H9 (cell line): ENCODE measurements at regions not wholly inside any gene's neighbourhood (a gene's known extent, or its start where the extent isn't known, plus 50 kb on each side); places are given as distances from the start of the nearest gene placed in this dataset.

Experiments used
- DNase-seq: peaks from one replicate; pipeline ENCODE4 v3.0.0-alpha.2; 2017
- H2AFZ ChIP-seq: one replicate; pipeline ENCODE4 v1.6.1; 2013; ENCODE audit warnings: mild to moderate bottlenecking, low read length, control low read depth, moderate library complexity
- H2AK5ac ChIP-seq: 2 replicates; pipeline ENCODE4 v1.6.1; 2013; ENCODE audit warnings: low read length, control low read depth, mixed read lengths; ENCODE audit not compliant: insufficient read length
- H2BK120ac ChIP-seq: one replicate; pipeline ENCODE4 v1.6.1; 2013; ENCODE audit warnings: low read depth, mild to moderate bottlenecking, low read length, control low read depth, inconsistent platforms; ENCODE audit not compliant: poor library complexity, severe bottlenecking
- H2BK12ac ChIP-seq: 2 replicates; pipeline ENCODE4 v1.6.1; 2013; ENCODE audit warnings: low read length, control low read depth, mixed read lengths, low read depth; ENCODE audit not compliant: insufficient read length
- H2BK15ac ChIP-seq: 2 replicates; pipeline ENCODE4 v1.6.1; 2013; ENCODE audit warnings: low read depth, low read length, control low read depth
- H2BK20ac ChIP-seq: one replicate; pipeline ENCODE4 v1.6.1; 2013; ENCODE audit warnings: low read depth, mild to moderate bottlenecking, low read length, control low read depth, inconsistent platforms; ENCODE audit not compliant: poor library complexity, severe bottlenecking
- H2BK5ac ChIP-seq: 2 replicates; pipeline ENCODE4 v1.6.1; 2013; ENCODE audit warnings: low read length, control low read depth, mixed read lengths; ENCODE audit not compliant: insufficient read length
- H3K14ac ChIP-seq: 2 replicates; pipeline ENCODE4 v1.6.1; 2013; ENCODE audit warnings: low read length, control low read depth; ENCODE audit not compliant: insufficient read depth
- H3K18ac ChIP-seq: 2 replicates; pipeline ENCODE4 v1.6.1; 2013; ENCODE audit warnings: low read depth, mild to moderate bottlenecking, mixed read lengths, low read length, control low read depth; ENCODE audit not compliant: insufficient read length
- H3K23ac ChIP-seq: 2 replicates; pipeline ENCODE4 v1.6.1; 2013; ENCODE audit warnings: low read length, control low read depth, mixed read lengths, low read depth; ENCODE audit not compliant: insufficient read length
- H3K23me2 ChIP-seq: 2 replicates; pipeline ENCODE4 v1.6.1; 2013; ENCODE audit warnings: low read depth, mild to moderate bottlenecking, mixed read lengths, low read length, control low read depth; ENCODE audit not compliant: insufficient read length, poor library complexity, severe bottlenecking
- H3K27ac ChIP-seq: 2 replicates; pipeline ENCODE4 v1.5.1; 2013; ENCODE audit warnings: low read length, control low read depth, mixed read lengths, low read depth; ENCODE audit not compliant: insufficient read length
- H3K27me3 ChIP-seq: 2 replicates; pipeline ENCODE4 v1.6.1; 2013; ENCODE audit warnings: low read length, control low read depth, inconsistent platforms; ENCODE audit not compliant: insufficient read depth
- H3K4ac ChIP-seq: 2 replicates; pipeline ENCODE4 v1.6.1; 2013; ENCODE audit warnings: low read depth, mild to moderate bottlenecking, control low read depth, inconsistent platforms, low read length, moderate library complexity
- H3K4me1 ChIP-seq: 2 replicates; pipeline ENCODE4 v1.6.1; 2013; ENCODE audit warnings: low read length, control low read depth, inconsistent platforms; ENCODE audit not compliant: insufficient read depth
- H3K4me2 ChIP-seq: 2 replicates; pipeline ENCODE4 v1.6.1; 2013; ENCODE audit warnings: low read length, control low read depth, mixed read lengths; ENCODE audit not compliant: insufficient read length, insufficient read depth
- H3K56ac ChIP-seq: 2 replicates; pipeline ENCODE4 v1.6.1; 2013; ENCODE audit warnings: low read depth, mild to moderate bottlenecking, mixed read lengths, low read length, control low read depth; ENCODE audit not compliant: insufficient read length
- H3K79me1 ChIP-seq: 2 replicates; pipeline ENCODE4 v1.6.1; 2013; ENCODE audit warnings: low read depth, mild to moderate bottlenecking, moderate library complexity, low read length, control low read depth, inconsistent platforms; ENCODE audit not compliant: insufficient read depth, poor library complexity, severe bottlenecking
- H3K79me2 ChIP-seq: 2 replicates; pipeline ENCODE4 v1.6.1; 2013; ENCODE audit warnings: low read length, control low read depth, inconsistent platforms; ENCODE audit not compliant: insufficient read depth
- H3K9ac ChIP-seq: 2 replicates; pipeline ENCODE4 v1.6.1; 2013; ENCODE audit warnings: low read length, control low read depth, mixed read lengths; ENCODE audit not compliant: insufficient read length; ENCODE audit errors: extremely low read depth
- H3K9me3 ChIP-seq: one replicate; pipeline ENCODE4 v1.6.1; 2013; ENCODE audit warnings: low read depth, low read length, inconsistent platforms; ENCODE audit not compliant: control insufficient read depth
- H3T11ph ChIP-seq: one replicate; pipeline ENCODE4 v1.6.1; 2013; ENCODE audit warnings: mild to moderate bottlenecking, low read length, control low read depth, inconsistent platforms
- H4K20me1 ChIP-seq: one replicate; pipeline ENCODE4 v1.6.1; 2013; ENCODE audit not compliant: control insufficient read depth, insufficient read length, insufficient read depth
- H4K5ac ChIP-seq: 2 replicates; pipeline ENCODE4 v1.6.1; 2013; ENCODE audit warnings: low read depth, mild to moderate bottlenecking, mixed read lengths, low read length, control low read depth; ENCODE audit not compliant: insufficient read length
- H4K8ac ChIP-seq: replicated peaks from 2 replicates; pipeline ENCODE4 v1.6.1; 2013; ENCODE audit warnings: low read length, control low read depth, mixed read lengths, low read depth; ENCODE audit not compliant: insufficient read length
- H4K91ac ChIP-seq: 2 replicates; pipeline ENCODE4 v1.6.1; 2013; ENCODE audit warnings: low read depth, mild to moderate bottlenecking, moderate library complexity, mixed read lengths, low read length, control low read depth; ENCODE audit not compliant: insufficient read length
- H3K27ac Mint-ChIP-seq, 3 experiments: 2 replicates in 2 of 3; 3 replicates in 1 of 3; pipeline ENCODE4 v1.8.0; 2020 to 2021; ENCODE audit warnings: mixed read lengths in 3 of 3, mild to moderate bottlenecking in 1 of 3, moderate library complexity in 1 of 3
- H3K27me3 Mint-ChIP-seq: 2 replicates; pipeline ENCODE4 v1.8.0; 2021; ENCODE audit warnings: low read depth, mild to moderate bottlenecking, moderate library complexity, mixed read lengths
- H3K36me3 Mint-ChIP-seq, 3 experiments: 2 replicates in 2 of 3; 3 replicates in 1 of 3; pipeline ENCODE4 v1.8.0; 2020 to 2021; ENCODE audit warnings: low read depth in 3 of 3, mixed read lengths in 3 of 3; ENCODE audit not compliant: insufficient read depth in 1 of 3
- H3K4me1 Mint-ChIP-seq, 2 experiments: 2 replicates each; pipeline ENCODE4 v1.8.0; 2020; ENCODE audit warnings: mixed read lengths in 2 of 2
- H3K4me3 Mint-ChIP-seq, 2 experiments: 2 replicates in 1 of 2; 3 replicates in 1 of 2; pipeline ENCODE4 v1.8.0; 2020 to 2021; ENCODE audit warnings: mild to moderate bottlenecking in 2 of 2, mixed read lengths in 2 of 2, moderate library complexity in 1 of 2
- H3K9me3 Mint-ChIP-seq, 2 experiments: 2 replicates in 1 of 2; 3 replicates in 1 of 2; pipeline ENCODE4 v1.8.0; 2020; ENCODE audit warnings: mild to moderate bottlenecking in 2 of 2, mixed read lengths in 2 of 2, moderate library complexity in 1 of 2
- WGBS: extraction: QIAGEN DNeasy Blood & Tissue Kit; methylation state at CpG from one replicate; pipeline ENCODE4 v1.1.7; 2013; ENCODE audit warnings: missing lambda C conversion rate, low lambda C conversion rate, mixed read lengths; ENCODE audit not compliant: insufficient read length; ENCODE audit errors: extremely low coverage; 5-methylcytosine and 5-hydroxymethylcytosine counted together
- TF ChIP-seq, protein P1 (sequence below): fragments of 200-600 bp; sonication (generic); conservative IDR thresholded peaks from 3 replicates; pipeline ENCODE4 v1.8.0; 2021; ENCODE audit warnings: antibody characterized with exemption, mild to moderate bottlenecking

DNA sequence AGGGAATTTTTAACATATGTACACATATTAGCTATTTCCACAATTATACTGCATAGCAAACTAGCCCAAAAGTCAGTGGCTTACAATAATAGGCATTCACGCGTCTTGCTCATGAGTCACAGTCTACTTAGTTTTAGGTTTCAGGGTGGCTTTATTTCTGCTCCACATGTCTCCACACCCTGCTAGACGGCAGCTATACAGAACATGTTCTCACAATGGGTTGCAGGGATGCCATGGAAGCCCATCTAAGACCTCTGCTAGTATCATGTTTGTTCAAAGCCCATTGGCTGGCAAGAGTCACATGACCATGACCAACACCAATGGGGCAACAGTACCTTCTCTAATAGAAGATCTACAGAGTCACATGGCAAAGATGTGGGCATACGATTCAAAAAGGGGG, 96.3 kb upstream of the NEBL start:
- no peaks in the 10 kb centered on the region for H3K79me1 ChIP-seq
- H3K56ac ChIP-seq: no peak overlapping the region
- no peak overlapping the region for H4K5ac ChIP-seq
- H2BK5ac ChIP-seq: no peak overlapping the region
- Mint-ChIP-seq H3K27ac (no peak overlapping the region), H3K4me1 (peaks cover 15 to 23% of the 10 kb centered on the region in 2 experiments), H3K4me3 (no peak overlapping the region), H3K27me3 (no peaks in the 10 kb centered on the region), H3K36me3 (peaks cover 0 to 4% (median 2%) of the 10 kb centered on the region in 3 experiments; a peak in 2 of 7 replicates), H3K9me3 (peaks cover 0 to 4% of the 10 kb centered on the region in 2 experiments; a peak in 1 of 5 replicates)
- DNase-seq: no peak
- H3K18ac ChIP-seq: no peak overlapping the region
- no peak overlapping the region for H3K27ac ChIP-seq
- no peaks in the 10 kb centered on the region for H3K79me2 ChIP-seq
- H3K27me3 ChIP-seq: no peaks in the 10 kb centered on the region
- H2BK12ac ChIP-seq: no peak overlapping the region
- no peak overlapping the region for H3K4ac ChIP-seq
- H3T11ph ChIP-seq: no peak overlapping the region
- H3K14ac ChIP-seq: no peak overlapping the region
- H2BK120ac ChIP-seq: no peak overlapping the region
- H3K4me1 ChIP-seq: no peaks in the 10 kb centered on the region; the same call in 1 of the 2 replicates
- no peaks in the 10 kb centered on the region for H4K20me1 ChIP-seq
- H2AFZ ChIP-seq: no peak overlapping the region
- H3K9me3 ChIP-seq: no peaks in the 10 kb centered on the region
- TF ChIP-seq, protein P1, sequence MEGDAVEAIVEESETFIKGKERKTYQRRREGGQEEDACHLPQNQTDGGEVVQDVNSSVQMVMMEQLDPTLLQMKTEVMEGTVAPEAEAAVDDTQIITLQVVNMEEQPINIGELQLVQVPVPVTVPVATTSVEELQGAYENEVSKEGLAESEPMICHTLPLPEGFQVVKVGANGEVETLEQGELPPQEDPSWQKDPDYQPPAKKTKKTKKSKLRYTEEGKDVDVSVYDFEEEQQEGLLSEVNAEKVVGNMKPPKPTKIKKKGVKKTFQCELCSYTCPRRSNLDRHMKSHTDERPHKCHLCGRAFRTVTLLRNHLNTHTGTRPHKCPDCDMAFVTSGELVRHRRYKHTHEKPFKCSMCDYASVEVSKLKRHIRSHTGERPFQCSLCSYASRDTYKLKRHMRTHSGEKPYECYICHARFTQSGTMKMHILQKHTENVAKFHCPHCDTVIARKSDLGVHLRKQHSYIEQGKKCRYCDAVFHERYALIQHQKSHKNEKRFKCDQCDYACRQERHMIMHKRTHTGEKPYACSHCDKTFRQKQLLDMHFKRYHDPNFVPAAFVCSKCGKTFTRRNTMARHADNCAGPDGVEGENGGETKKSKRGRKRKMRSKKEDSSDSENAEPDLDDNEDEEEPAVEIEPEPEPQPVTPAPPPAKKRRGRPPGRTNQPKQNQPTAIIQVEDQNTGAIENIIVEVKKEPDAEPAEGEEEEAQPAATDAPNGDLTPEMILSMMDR: no peak
- H3K23ac ChIP-seq: no peak overlapping the region
- H2BK20ac ChIP-seq: no peak overlapping the region
- H3K9ac ChIP-seq: no peak overlapping the region
- no peak overlapping the region for H4K91ac ChIP-seq
- H4K8ac ChIP-seq: no peak overlapping the region
- no peak overlapping the region for H2AK5ac ChIP-seq
- WGBS: no CpG with 5 or more reads among the region's 4 CpGs
- H3K4me2 ChIP-seq: no peak overlapping the region
- H2BK15ac ChIP-seq: no peak overlapping the region
- H3K23me2 ChIP-seq: no peaks in the 10 kb centered on the region
